Panc1 (cell line): ENCODE measurements at regions not wholly inside any gene's neighbourhood (a gene's known extent, or its start where the extent isn't known, plus 50 kb on each side); places are given as distances from the start of the nearest gene placed in this dataset.

Experiments
- ATAC-seq: fragments of 200-7000 bp; cut with Tn5 transposase; 2 replicates; pipeline ENCODE4 v1.9.1; 2020; ENCODE audit warnings: mild to moderate bottlenecking, moderate library complexity
- BruUV-seq: library from RNA; stranded (reverse); fragments of 400-500 nt; replicated peaks from 2 replicates; lab custom pipeline; 2021; lab: Mats Ljungman, UMichigan
- CTCF ChIA-PET: fragments of 300-600 bp; sonication (Branson Sonifier 250); formaldehyde crosslinking; loops from one replicate; lab custom pipeline; 2022; ENCODE audit warnings: antibody characterized with exemption; lab: Charles Lee
- POLR2A ChIA-PET: fragments of 300-600 bp; sonication (Branson Sonifier 250); formaldehyde crosslinking; loops from one replicate; lab custom pipeline; 2022; ENCODE audit warnings: antibody characterized with exemption; lab: Charles Lee
- DNase-seq: peaks from one replicate; pipeline ENCODE4 v3.0.0-alpha.2; 2010; ENCODE audit warnings: low read depth, low spot score
- H3K27ac ChIP-seq: 2 replicates; pipeline ENCODE4 v1.5.1; 2011; ENCODE audit warnings: mild to moderate bottlenecking, low read length, inconsistent platforms
- H3K27me3 ChIP-seq: fragments of 200-500 bp; sonication (Bioruptor generic); 2 replicates; pipeline ENCODE4 v1.6.0; 2014; ENCODE audit warnings: low read length, inconsistent platforms; ENCODE audit not compliant: control insufficient read depth, insufficient read depth
- H3K36me3 ChIP-seq: fragments of 200-500 bp; sonication (Bioruptor generic); 2 replicates; pipeline ENCODE4 v1.5.1; 2014; ENCODE audit warnings: inconsistent platforms, mild to moderate bottlenecking, low read length, moderate library complexity; ENCODE audit not compliant: control insufficient read depth, insufficient read depth
- H3K4me1 ChIP-seq: 2 replicates; pipeline ENCODE4 v1.5.1; 2011; ENCODE audit warnings: inconsistent platforms, mild to moderate bottlenecking, low read length, moderate library complexity; ENCODE audit not compliant: control insufficient read depth, insufficient read depth
- H3K4me3 ChIP-seq, 2 experiments: 2 replicates each; pipeline ENCODE4 v1.5.1; 2011 to 2012; ENCODE audit warnings: low read depth in 2 of 2, low read length in 2 of 2, mild to moderate bottlenecking in 2 of 2, inconsistent platforms in 1 of 2, moderate library complexity in 1 of 2
- H3K9me3 ChIP-seq: fragments of 200-500 bp; sonication (Bioruptor generic); 2 replicates; pipeline ENCODE4 v1.5.1; 2014; ENCODE audit warnings: low read depth, mild to moderate bottlenecking, inconsistent platforms, low read length, moderate library complexity; ENCODE audit not compliant: control insufficient read depth, insufficient read depth
- CTCF ChIP-seq: fragments of 450-650 bp; IDR thresholded peaks from 2 replicates; pipeline ENCODE4 v1.5.1; 2017; ENCODE audit warnings: mild to moderate bottlenecking
- POLR2AphosphoS5 ChIP-seq: IDR thresholded peaks from 2 replicates; pipeline ENCODE4 v1.6.1; 2012; ENCODE audit warnings: mild to moderate bottlenecking, low read depth, low read length, moderate library complexity
- REST ChIP-seq, 2 experiments: IDR thresholded peaks; 2 replicates each; pipeline ENCODE4 v1.6.1; 2011 to 2012; ENCODE audit warnings: low read depth in 2 of 2, control low read depth in 1 of 2, low read length in 1 of 2, mild to moderate bottlenecking in 1 of 2, moderate library complexity in 1 of 2; ENCODE audit not compliant: insufficient read depth in 1 of 2
- SIN3A ChIP-seq: IDR thresholded peaks from 2 replicates; pipeline ENCODE4 v1.6.1; 2012; ENCODE audit warnings: low read depth, mild to moderate bottlenecking, low read length, moderate library complexity, borderline replicate concordance; ENCODE audit not compliant: insufficient read depth
- TCF7L2 ChIP-seq: IDR thresholded peaks from 2 replicates; pipeline ENCODE4 v1.6.1; 2011; ENCODE audit warnings: mild to moderate bottlenecking, low read depth, low read length, inconsistent platforms
- in situ Hi-C: cut with HindIII; loops from 2 replicates; pipeline ENCODE4 v1.10.0; 2016; ENCODE audit warnings: low sequenced_read_pairs, low pct_unique_long_range_greater_than_20kb
- intact Hi-C: fragments of 100-400 bp; cut with micrococcal nuclease; formaldehyde crosslinking; loops from one replicate; pipeline ENCODE4 v1.10.0; 2022; ENCODE audit not compliant: unreplicated experiment

- Histone ChIP-seq H3K9me3 (no peaks in the 10 kb centered on the region), H3K4me1 (0 out of 2 replicates have a peak, but pooled peaks cover under 1% of the 10 kb centered on the region), H3K27me3 (no peaks in the 10 kb centered on the region), H3K27ac (no peak overlapping the region), H3K4me3 (no peak overlapping the region), H3K36me3 (no peaks in the 10 kb centered on the region)
- DNase-seq (no peak), ATAC-seq (no peak)
- in situ Hi-C loops (no loop called here), intact Hi-C loops (loop anchor here (10.0 kb wide), 3 partner anchors 254 to 864 kb away; no protein-coding TSS in a partner anchor)
- no TSS peak for BruUV-seq
- TF ChIP-seq REST (IDR thresholded peaks at IDR 0.05; ENCODE audit: insufficient read depth in 1 of 2, low read depth in 2 of 2, low read length in 1 of 2) (no peak), TCF7L2 (no peak), CTCF (no peak), SIN3A (no peak), POLR2AphosphoS5 (no peak)
- ChIA-PET POLR2A (no interaction called here), CTCF (no interaction called here)
Observed at GRCh38 chr13:99650410-99650809, 149.1 kb downstream of the TM9SF2 start.

GRCh38 chr13:99648927-99649326 is 147.7 kb downstream of the TM9SF2 start:
- ChIA-PET CTCF (no interaction called here), POLR2A (no interaction called here)
- in situ Hi-C loops: no loop called here
- DNase-seq: no peak
- no peak overlapping the region for H3K27ac ChIP-seq
- H3K4me3 ChIP-seq: no peak overlapping the region
- BruUV-seq: no TSS peak
- ATAC-seq: no peak
- no peak for TF ChIP-seq CTCF
- H3K27me3 ChIP-seq: no peaks in the 10 kb centered on the region
- no peaks in the 10 kb centered on the region for H3K9me3 ChIP-seq
- H3K36me3 ChIP-seq: no peaks in the 10 kb centered on the region
- intact Hi-C loops: no loop called here
- H3K4me1 ChIP-seq: no peaks in the 10 kb centered on the region
